ENCODE measurements at regions not wholly inside any gene's neighbourhood (a gene's known extent, or its start where the extent isn't known, plus 50 kb on each side); places are given as distances from the start of the nearest gene placed in this dataset.

GRCh38 chr5:117587111-117587510 lies 1012.5 kb upstream of the SEMA6A start:
- Mint-ChIP-seq H3K4me3 (ENCODE audit: unreplicated experiment) (no peak overlapping the region), H3K9me3 (ENCODE audit: low read depth) (no peaks in the 10 kb centered on the region), H3K27ac (ENCODE audit: unreplicated experiment) (no peak overlapping the region), H3K4me1 (ENCODE audit: low read depth) (peaks cover 3% of the 10 kb centered on the region), H3K27me3 (ENCODE audit: low read depth) (no peaks in the 10 kb centered on the region), H3K36me3 (ENCODE audit: low read depth) (no peaks in the 10 kb centered on the region)
- no peak for TF ChIP-seq CTCF (IDR thresholded peaks at IDR 0.05)
- DNase-seq (ENCODE audit: low spot score) = no peak

- no peaks in the 10 kb centered on the region for H3K27me3 Mint-ChIP-seq (ENCODE audit: low read depth)
- H3K36me3 Mint-ChIP-seq (ENCODE audit: low read depth) = no peaks in the 10 kb centered on the region
- H3K27ac Mint-ChIP-seq (ENCODE audit: unreplicated experiment) = no peak overlapping the region
- no peaks in the 10 kb centered on the region for H3K4me1 Mint-ChIP-seq (ENCODE audit: low read depth)
- H3K9me3 Mint-ChIP-seq (ENCODE audit: low read depth) = no peaks in the 10 kb centered on the region
- H3K4me3 Mint-ChIP-seq (ENCODE audit: unreplicated experiment) = no peak overlapping the region
- no peak for TF ChIP-seq CTCF (IDR thresholded peaks at IDR 0.05)
- DNase-seq (ENCODE audit: low spot score) = no peak
Observed at GRCh38 chr5:117568622-117569021, 994.0 kb upstream of the SEMA6A start.

- Mint-ChIP-seq H3K4me3 (ENCODE audit: unreplicated experiment) (no peak overlapping the region), H3K36me3 (ENCODE audit: low read depth) (no peaks in the 10 kb centered on the region), H3K4me1 (ENCODE audit: low read depth) (no peaks in the 10 kb centered on the region), H3K9me3 (ENCODE audit: low read depth) (no peaks in the 10 kb centered on the region), H3K27me3 (ENCODE audit: low read depth) (no peaks in the 10 kb centered on the region), H3K27ac (ENCODE audit: unreplicated experiment) (no peak overlapping the region)
- DNase-seq (ENCODE audit: low spot score) = no peak
- TF ChIP-seq CTCF (IDR thresholded peaks at IDR 0.05) = no peak
Observed at GRCh38 chr5:117568126-117568525, 993.5 kb upstream of the SEMA6A start.

- no peak for DNase-seq (ENCODE audit: low spot score)
- Mint-ChIP-seq H3K36me3 (ENCODE audit: low read depth) (no peaks in the 10 kb centered on the region), H3K9me3 (ENCODE audit: low read depth) (no peaks in the 10 kb centered on the region), H3K27ac (ENCODE audit: unreplicated experiment) (no peak overlapping the region), H3K4me3 (ENCODE audit: unreplicated experiment) (no peak overlapping the region), H3K27me3 (ENCODE audit: low read depth) (no peaks in the 10 kb centered on the region), H3K4me1 (ENCODE audit: low read depth) (no peaks in the 10 kb centered on the region)
- no peak for TF ChIP-seq CTCF (IDR thresholded peaks at IDR 0.05)
Observed at GRCh38 chr5:117562647-117563046, 988.0 kb upstream of the SEMA6A start.

- Mint-ChIP-seq H3K27me3 (ENCODE audit: low read depth) (no peaks in the 10 kb centered on the region), H3K9me3 (ENCODE audit: low read depth) (no peaks in the 10 kb centered on the region), H3K27ac (ENCODE audit: unreplicated experiment) (no peak overlapping the region), H3K36me3 (ENCODE audit: low read depth) (no peaks in the 10 kb centered on the region), H3K4me3 (ENCODE audit: unreplicated experiment) (no peak overlapping the region), H3K4me1 (ENCODE audit: low read depth) (no peaks in the 10 kb centered on the region)
- no peak for DNase-seq (ENCODE audit: low spot score)
- TF ChIP-seq CTCF (IDR thresholded peaks at IDR 0.05) = no peak
Observed at GRCh38 chr5:117561531-117561930, 986.9 kb upstream of the SEMA6A start.
